ENCODE measurements at regions not wholly inside any gene's neighbourhood (a gene's known extent, or its start where the extent isn't known, plus 50 kb on each side); places are given as distances from the start of the nearest gene placed in this dataset.

DNA sequence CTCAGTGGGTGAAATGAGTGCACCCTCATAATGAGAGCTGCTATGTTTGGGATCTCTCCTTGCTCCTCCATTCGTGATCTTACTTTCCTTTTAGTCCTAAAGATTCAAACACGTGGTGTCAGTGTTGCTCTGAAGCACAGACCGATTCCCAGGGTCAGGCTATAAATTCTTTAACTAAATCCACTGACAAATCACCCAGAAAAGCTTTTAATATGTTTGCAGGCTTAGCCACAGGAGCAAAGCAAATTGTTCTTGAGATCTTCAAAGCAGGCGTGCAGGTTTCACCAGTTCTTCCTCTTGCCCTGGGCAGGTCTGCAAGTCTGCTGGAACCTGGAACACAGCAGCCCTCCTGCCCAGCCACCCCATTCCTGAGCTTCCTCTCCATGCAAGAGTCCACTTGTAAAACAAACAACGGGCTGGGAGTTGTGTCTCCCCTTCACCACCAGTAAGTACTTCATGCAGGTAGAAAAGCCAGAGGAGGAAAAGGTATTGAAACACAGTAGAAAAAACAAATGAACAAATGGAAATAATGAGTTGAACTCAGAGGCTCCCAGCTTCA lies 70.1 kb upstream of the ENPP6 start:
- no peak overlapping the region for H3K4me3 ChIP-seq (ENCODE audit: control insufficient read depth, low read depth, low read length)

DNA sequence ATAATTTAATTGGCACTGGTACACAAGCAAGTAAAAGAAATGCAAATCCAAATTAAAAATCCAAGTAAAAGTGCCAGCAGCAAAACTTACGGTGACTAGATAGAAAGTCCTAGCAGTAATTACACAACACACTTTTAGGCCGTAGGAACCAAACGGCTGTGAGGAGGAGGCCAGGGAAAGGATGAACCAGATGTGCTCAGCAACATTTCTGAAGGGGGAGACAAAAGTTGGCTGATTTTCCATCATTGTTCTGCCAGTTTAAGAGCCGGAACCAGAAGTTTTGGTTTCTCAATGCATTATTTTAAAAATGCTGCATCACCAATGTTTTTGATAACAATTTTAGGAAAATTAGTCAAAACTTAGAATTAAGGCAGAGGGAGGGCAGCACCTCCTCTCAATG lies 68.7 kb upstream of the ENPP6 start:
- no peak for DNase-seq (ENCODE audit: low read depth)
- TF ChIP-seq, protein P1, sequence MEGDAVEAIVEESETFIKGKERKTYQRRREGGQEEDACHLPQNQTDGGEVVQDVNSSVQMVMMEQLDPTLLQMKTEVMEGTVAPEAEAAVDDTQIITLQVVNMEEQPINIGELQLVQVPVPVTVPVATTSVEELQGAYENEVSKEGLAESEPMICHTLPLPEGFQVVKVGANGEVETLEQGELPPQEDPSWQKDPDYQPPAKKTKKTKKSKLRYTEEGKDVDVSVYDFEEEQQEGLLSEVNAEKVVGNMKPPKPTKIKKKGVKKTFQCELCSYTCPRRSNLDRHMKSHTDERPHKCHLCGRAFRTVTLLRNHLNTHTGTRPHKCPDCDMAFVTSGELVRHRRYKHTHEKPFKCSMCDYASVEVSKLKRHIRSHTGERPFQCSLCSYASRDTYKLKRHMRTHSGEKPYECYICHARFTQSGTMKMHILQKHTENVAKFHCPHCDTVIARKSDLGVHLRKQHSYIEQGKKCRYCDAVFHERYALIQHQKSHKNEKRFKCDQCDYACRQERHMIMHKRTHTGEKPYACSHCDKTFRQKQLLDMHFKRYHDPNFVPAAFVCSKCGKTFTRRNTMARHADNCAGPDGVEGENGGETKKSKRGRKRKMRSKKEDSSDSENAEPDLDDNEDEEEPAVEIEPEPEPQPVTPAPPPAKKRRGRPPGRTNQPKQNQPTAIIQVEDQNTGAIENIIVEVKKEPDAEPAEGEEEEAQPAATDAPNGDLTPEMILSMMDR (conservative IDR thresholded peaks at IDR 0.05; ENCODE audit: control insufficient read depth, insufficient read depth, low read depth, low read length) = no peak
- H3K4me3 ChIP-seq (ENCODE audit: control insufficient read depth, low read depth, low read length) = no peak overlapping the region

More for the DNA sequence above, 70.1 kb upstream of the ENPP6 start:
- peak; percentile 60 for DNase-seq (ENCODE audit: low read depth)
- TF ChIP-seq, protein P1 (conservative IDR thresholded peaks at IDR 0.05; ENCODE audit: control insufficient read depth, insufficient read depth, low read depth, low read length) = peak; percentile 33

DNA sequence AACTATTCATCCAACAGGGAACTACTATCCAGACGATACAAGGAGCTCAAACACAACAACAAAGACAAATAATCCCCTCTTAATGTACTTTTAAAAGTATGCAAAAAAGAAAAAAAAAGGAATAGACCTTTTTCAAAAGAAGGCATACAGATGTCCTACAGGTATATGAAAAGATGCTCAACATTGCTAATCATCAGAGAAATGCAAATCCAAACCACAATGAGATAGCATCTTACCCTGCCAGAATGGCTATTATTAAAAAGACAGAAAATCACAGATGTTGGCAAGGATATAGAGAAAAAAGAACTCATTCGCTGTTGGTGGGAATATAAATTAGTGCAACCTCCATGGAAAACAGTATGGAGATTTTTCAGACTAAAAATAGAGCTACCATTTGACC lies 67.1 kb upstream of the ENPP6 start:
- no peak overlapping the region for H3K4me3 ChIP-seq (ENCODE audit: control insufficient read depth, low read depth, low read length)
- TF ChIP-seq, protein P1 (conservative IDR thresholded peaks at IDR 0.05; ENCODE audit: control insufficient read depth, insufficient read depth, low read depth, low read length) = no peak

DNA sequence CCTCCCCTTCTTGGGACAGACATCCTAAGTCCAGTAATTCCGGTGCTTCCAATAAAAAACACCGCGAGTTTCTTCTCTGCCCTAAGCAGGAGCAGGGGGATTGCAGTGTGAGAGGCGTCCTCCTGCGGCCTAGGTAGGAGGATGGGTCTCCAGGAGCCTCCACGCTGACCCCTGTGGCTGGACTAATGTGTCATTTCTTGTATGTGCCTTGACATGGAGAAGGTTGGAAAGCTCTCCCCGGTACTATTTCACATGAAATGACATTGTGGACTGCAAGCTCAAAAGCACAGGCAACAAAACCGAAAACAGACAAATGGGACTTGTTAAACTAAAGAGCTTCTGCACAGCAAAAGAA lies 66.6 kb upstream of the ENPP6 start:
- no peak overlapping the region for H3K4me3 ChIP-seq (ENCODE audit: control insufficient read depth, low read depth, low read length)
- DNase-seq (ENCODE audit: low read depth) = no peak
- TF ChIP-seq, protein P1 (conservative IDR thresholded peaks at IDR 0.05; ENCODE audit: control insufficient read depth, insufficient read depth, low read depth, low read length) = no peak

More for the DNA sequence above, 67.1 kb upstream of the ENPP6 start:
- no peak for DNase-seq (ENCODE audit: low read depth)

DNA sequence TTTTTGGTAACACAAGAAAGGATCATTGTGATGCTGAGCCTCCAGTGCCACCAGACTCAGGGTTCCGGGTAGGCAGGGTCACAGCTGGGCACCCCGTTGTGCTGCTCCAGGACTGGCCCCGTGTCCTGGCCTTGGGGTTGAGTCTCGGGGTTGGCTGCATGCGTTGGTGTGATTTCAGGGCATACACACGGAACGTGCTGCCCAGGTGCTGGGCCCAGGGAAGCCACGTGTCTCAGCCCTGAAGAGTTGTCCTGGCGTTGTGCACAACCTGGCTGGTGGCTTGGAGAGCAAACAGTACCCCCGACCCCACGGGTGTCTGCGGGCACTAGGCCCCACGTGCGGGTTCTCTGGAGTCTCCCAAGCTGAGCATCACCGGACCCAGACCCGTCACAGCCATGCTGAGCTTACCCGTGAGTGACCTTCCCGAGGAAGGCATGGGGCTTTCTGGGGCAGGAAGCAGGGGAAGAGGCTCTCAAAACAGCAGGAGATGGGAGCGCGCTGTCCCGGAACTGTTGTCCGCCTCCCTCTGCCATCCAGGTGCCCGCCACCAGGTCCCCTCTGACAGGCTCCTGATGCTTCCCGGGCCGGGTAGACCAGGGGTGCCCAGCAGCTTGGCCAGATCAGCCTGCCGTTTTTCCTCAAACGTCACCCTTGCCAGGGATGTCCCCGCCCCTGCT lies 66.1 kb upstream of the ENPP6 start:
- DNase-seq (ENCODE audit: low read depth) = no peak
- TF ChIP-seq, protein P1 (conservative IDR thresholded peaks at IDR 0.05; ENCODE audit: control insufficient read depth, insufficient read depth, low read depth, low read length) = no peak
- no peak overlapping the region for H3K4me3 ChIP-seq (ENCODE audit: control insufficient read depth, low read depth, low read length)

DNA sequence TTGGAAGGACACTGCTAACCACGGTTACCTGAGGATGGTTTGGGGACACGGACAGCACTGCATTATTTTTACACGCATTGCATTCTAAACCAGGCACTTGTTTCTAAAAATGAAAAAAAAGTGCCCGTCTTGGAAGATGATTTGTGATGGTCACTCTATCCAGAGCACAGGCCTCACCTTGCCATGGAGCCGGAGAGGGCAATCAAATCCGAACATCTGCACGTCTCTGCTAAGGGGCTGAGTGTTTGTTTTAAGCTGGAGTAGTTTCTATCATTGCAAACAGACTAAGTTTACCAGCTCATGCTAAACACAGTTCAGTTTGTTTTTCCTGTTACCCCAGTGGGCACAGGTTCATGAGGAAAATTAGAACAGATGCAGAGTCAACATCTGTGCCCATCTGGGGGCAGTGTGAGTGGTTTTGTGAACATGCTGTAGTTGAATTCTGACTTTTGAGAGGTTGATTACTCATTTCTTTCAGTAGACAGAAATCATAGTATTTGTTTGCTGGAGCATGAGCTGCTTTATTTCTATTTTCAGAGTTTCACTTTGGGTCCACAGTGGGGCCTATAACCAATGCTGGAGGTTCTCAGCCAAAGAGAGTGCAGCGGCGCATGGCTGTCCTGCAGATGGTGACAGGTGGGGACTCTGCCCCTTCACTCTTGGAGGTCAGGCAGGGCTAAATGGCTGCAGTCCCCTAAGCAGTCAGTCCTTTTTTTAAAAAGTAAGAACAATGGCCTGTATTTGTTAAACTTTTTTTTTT lies 65.4 kb upstream of the ENPP6 start:
- H3K4me3 ChIP-seq (ENCODE audit: control insufficient read depth, low read depth, low read length) = no peak overlapping the region
- TF ChIP-seq, protein P1 (conservative IDR thresholded peaks at IDR 0.05; ENCODE audit: control insufficient read depth, insufficient read depth, low read depth, low read length) = no peak
- DNase-seq (ENCODE audit: low read depth) = no peak

All from fibroblast of mammary gland (primary cell).